ENCODE measurements at regions not wholly inside any gene's neighbourhood (a gene's known extent, or its start where the extent isn't known, plus 50 kb on each side); places are given as distances from the start of the nearest gene placed in this dataset.
"Not testable (repeated sequence)": the region's sequence is repeated elsewhere in the genome, so short reads cannot be mapped to it uniquely, and the experiment has no call there.

DNA sequence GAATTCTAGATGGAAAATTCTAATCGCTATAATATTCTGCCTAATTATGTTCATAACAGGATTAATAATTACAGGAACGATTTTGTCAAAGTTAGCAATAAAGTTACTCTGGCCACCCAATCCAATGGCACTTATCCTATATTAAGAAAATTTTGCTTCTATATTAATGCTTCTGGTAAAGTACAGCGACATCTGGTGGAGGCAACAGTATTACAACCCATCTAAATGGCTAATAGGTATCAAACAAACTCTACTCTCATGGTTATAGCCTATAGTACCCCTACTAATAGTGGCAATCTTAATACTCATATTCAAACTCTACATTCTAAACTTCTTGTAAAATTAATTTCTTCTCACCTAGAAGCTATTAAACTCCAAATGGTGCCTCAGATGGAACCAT, 1084.7 kb upstream of the LRRTM1 start:
- TF ChIP-seq, protein P1, sequence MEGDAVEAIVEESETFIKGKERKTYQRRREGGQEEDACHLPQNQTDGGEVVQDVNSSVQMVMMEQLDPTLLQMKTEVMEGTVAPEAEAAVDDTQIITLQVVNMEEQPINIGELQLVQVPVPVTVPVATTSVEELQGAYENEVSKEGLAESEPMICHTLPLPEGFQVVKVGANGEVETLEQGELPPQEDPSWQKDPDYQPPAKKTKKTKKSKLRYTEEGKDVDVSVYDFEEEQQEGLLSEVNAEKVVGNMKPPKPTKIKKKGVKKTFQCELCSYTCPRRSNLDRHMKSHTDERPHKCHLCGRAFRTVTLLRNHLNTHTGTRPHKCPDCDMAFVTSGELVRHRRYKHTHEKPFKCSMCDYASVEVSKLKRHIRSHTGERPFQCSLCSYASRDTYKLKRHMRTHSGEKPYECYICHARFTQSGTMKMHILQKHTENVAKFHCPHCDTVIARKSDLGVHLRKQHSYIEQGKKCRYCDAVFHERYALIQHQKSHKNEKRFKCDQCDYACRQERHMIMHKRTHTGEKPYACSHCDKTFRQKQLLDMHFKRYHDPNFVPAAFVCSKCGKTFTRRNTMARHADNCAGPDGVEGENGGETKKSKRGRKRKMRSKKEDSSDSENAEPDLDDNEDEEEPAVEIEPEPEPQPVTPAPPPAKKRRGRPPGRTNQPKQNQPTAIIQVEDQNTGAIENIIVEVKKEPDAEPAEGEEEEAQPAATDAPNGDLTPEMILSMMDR (IDR thresholded peaks at IDR 0.05; ENCODE audit: poor library complexity, severe bottlenecking): peak; percentile 20
- DNase-seq (ENCODE audit: low spot score) (no peak), ATAC-seq (ENCODE audit: low read depth) (no peak)
- Histone ChIP-seq H3K27ac (ENCODE audit: poor library complexity, severe bottlenecking) (no peak overlapping the region), H3K27me3 (ENCODE audit: insufficient read depth, poor library complexity, severe bottlenecking) (no peaks in the 10 kb centered on the region), H3K36me3 (ENCODE audit: low read depth) (no peaks in the 10 kb centered on the region), H3K4me3 (ENCODE audit: severe bottlenecking) (no peak overlapping the region), H3K4me1 (ENCODE audit: insufficient read depth, poor library complexity, severe bottlenecking) (no peaks in the 10 kb centered on the region), H3K9me3 (ENCODE audit: severe bottlenecking) (no peaks in the 10 kb centered on the region)

DNA sequence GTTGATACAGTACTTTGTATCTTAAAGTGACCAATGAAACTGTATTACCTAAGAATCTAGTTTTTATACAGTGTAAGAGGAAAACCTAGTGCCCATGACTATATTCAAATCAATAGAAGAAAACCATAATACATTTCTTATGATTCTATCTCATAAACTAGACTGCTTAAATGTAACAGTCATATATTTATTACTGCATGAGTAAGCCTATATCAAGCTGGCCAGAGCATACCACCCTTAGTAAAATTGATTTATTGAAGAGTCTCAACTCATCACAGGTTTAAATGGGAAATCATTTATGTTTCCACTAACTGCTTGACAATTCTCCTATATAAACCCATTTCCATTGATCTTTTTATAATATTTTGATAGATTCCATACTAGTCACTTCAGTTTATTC, 1059.2 kb upstream of the LRRTM1 start:
- Histone ChIP-seq H3K9me3 (ENCODE audit: severe bottlenecking) (no peaks in the 10 kb centered on the region), H3K27me3 (ENCODE audit: insufficient read depth, poor library complexity, severe bottlenecking) (no peaks in the 10 kb centered on the region), H3K36me3 (ENCODE audit: low read depth) (no peaks in the 10 kb centered on the region), H3K4me1 (ENCODE audit: insufficient read depth, poor library complexity, severe bottlenecking) (no peaks in the 10 kb centered on the region), H3K27ac (ENCODE audit: poor library complexity, severe bottlenecking) (no peak overlapping the region), H3K4me3 (ENCODE audit: severe bottlenecking) (no peak overlapping the region)
- TF ChIP-seq, protein P1 (IDR thresholded peaks at IDR 0.05; ENCODE audit: poor library complexity, severe bottlenecking): no peak
- no peak for ATAC-seq (ENCODE audit: low read depth)
- DNase-seq (ENCODE audit: low spot score): no peak

DNA sequence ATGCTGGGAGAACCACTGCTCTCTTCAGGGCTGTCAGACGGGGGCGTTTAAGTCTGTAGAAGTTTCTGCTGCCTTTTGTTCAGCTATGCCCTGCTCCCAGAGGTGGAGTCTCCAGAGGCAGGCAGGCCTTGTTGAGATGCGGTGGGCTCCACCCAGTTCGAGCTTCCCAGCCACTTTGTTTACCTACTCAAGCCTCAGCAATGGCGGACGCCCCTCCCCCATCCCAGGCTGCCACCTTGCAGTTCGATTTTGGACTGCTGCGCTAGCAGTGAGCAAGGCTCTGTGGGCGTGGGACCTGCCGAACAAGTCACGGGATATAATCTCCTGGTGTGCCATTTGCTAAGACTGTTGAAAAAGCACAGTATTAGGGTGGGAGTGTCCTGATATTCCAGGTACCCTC, 1057.9 kb upstream of the LRRTM1 start:
- ATAC-seq (ENCODE audit: low read depth); H3K36me3 ChIP-seq (ENCODE audit: low read depth); H3K27me3 ChIP-seq (ENCODE audit: insufficient read depth, poor library complexity, severe bottlenecking); H3K4me1 ChIP-seq (ENCODE audit: insufficient read depth, poor library complexity, severe bottlenecking); H3K4me3 ChIP-seq (ENCODE audit: severe bottlenecking); H3K27ac ChIP-seq (ENCODE audit: poor library complexity, severe bottlenecking); H3K9me3 ChIP-seq (ENCODE audit: severe bottlenecking): not testable (repeated sequence)
- DNase-seq (ENCODE audit: low spot score): peak; percentile 36

DNA sequence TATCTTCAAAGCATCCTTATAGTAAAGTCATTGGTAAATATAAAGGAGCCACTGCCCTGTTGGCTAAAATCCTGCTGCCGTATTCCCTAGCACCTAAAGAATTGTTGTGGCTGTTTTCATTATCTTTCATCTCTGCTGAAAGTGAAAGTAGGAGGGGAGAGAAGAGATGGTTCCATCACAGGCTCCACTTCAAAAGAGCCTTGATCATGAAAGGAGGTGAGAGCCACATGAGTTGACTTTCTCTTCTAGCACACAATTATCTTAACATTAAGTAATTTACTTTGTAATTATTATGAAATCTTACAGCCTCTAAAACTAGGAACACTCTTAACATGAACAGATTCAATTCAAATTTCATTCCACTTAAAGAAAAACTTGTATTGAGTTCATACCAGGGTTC, 1050.9 kb upstream of the LRRTM1 start:
- TF ChIP-seq, protein P1 (IDR thresholded peaks at IDR 0.05; ENCODE audit: poor library complexity, severe bottlenecking): no peak
- H3K9me3 ChIP-seq (ENCODE audit: severe bottlenecking): no peaks in the 10 kb centered on the region
- no peak overlapping the region for H3K4me3 ChIP-seq (ENCODE audit: severe bottlenecking)
- H3K27ac ChIP-seq (ENCODE audit: poor library complexity, severe bottlenecking): no peak overlapping the region
- no peaks in the 10 kb centered on the region for H3K27me3 ChIP-seq (ENCODE audit: insufficient read depth, poor library complexity, severe bottlenecking)
- H3K36me3 ChIP-seq (ENCODE audit: low read depth): no peaks in the 10 kb centered on the region
- ATAC-seq (ENCODE audit: low read depth) (no peak), DNase-seq (ENCODE audit: low spot score) (no peak)
- no peaks in the 10 kb centered on the region for H3K4me1 ChIP-seq (ENCODE audit: insufficient read depth, poor library complexity, severe bottlenecking)

DNA sequence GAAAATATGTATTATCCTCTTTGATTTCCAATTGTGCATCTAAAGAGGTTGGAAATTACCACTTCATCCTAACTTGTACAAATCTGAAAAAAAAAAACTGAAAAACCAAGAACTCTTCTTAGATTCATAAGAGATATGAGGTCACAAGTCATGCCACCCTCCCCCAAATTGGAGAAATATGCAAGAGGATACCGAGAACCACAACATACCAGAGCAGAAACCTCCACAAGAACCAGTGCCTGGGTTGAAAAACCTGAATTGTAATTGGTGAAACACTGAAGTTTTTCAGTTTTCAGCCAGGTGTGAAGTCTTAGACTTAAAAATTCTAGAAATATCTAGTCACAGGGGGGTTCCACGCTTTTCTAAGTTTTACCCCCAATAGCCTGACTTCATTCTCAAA, 1029.5 kb upstream of the LRRTM1 start:
- H3K4me1 ChIP-seq (ENCODE audit: insufficient read depth, poor library complexity, severe bottlenecking): no peaks in the 10 kb centered on the region
- no peaks in the 10 kb centered on the region for H3K27me3 ChIP-seq (ENCODE audit: insufficient read depth, poor library complexity, severe bottlenecking)
- H3K4me3 ChIP-seq (ENCODE audit: severe bottlenecking): no peak overlapping the region
- DNase-seq (ENCODE audit: low spot score): no peak
- H3K9me3 ChIP-seq (ENCODE audit: severe bottlenecking): no peaks in the 10 kb centered on the region
- H3K27ac ChIP-seq (ENCODE audit: poor library complexity, severe bottlenecking): no peak overlapping the region
- no peak for ATAC-seq (ENCODE audit: low read depth)
- H3K36me3 ChIP-seq (ENCODE audit: low read depth): no peaks in the 10 kb centered on the region
- TF ChIP-seq, protein P1 (IDR thresholded peaks at IDR 0.05; ENCODE audit: poor library complexity, severe bottlenecking): no peak

Measured in RWPE2 (cell line).